COLO829 (cell line): ENCODE measurements at regions not wholly inside any gene's neighbourhood (a gene's known extent, or its start where the extent isn't known, plus 50 kb on each side); places are given as distances from the start of the nearest gene placed in this dataset.
A peak's percentile ranks its signal among the peaks of the same experiment; 100 is the strongest.

Source experiments
- DNase-seq: peaks from one replicate; pipeline ENCODE4 v3.0.0; 2012; ENCODE audit warnings: low spot score

DNA sequence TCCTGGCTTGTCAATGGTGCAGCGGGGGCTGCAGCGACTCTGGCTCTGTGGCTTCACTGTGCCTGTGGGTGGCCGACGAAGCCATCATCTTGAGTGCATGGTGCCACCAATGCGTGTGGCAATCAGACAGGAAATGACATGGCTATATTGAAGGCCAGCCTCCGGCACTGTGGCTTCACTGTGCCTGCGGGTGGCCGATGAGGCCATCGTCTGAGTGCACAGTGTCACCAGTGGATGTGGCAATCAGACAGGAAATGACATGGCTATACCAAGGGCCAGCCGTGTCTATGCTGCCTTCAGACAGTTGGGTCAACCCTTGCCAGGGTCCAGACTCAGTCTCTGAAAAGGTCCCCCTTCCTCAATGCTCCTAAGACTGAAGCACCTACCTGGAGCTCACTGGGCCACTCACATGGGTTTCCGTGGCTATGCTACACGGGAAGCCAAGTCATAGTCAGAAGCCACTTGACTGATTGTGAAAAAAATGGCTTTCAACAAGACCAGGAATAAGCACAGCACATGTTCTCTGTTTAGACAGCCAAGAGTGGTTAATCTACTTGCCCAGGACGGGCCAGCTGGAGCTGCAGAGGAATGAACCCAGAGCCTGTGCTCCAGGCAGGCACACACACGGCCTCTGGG lies 67.5 kb upstream of the S1PR3 start:
- no peak for DNase-seq

DNA sequence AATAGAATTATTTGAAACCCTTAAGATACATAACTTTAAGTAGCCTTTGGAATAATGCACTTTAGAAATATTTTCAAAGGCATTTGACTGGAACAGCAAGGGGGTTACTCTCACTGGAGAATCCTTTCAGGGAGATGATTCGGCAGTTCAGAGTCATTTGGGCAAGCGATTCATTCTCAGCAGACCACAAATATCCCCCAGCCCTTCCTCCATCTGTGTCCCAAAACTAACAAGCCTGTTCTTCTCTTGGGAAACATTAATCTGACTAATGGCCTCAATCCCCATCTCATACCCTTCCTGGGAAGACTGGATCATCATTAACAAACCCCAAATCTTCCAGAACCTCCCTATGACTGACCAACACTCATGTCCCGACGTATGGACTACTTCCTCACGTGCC lies 65.8 kb upstream of the S1PR3 start:
- no peak for DNase-seq

DNA sequence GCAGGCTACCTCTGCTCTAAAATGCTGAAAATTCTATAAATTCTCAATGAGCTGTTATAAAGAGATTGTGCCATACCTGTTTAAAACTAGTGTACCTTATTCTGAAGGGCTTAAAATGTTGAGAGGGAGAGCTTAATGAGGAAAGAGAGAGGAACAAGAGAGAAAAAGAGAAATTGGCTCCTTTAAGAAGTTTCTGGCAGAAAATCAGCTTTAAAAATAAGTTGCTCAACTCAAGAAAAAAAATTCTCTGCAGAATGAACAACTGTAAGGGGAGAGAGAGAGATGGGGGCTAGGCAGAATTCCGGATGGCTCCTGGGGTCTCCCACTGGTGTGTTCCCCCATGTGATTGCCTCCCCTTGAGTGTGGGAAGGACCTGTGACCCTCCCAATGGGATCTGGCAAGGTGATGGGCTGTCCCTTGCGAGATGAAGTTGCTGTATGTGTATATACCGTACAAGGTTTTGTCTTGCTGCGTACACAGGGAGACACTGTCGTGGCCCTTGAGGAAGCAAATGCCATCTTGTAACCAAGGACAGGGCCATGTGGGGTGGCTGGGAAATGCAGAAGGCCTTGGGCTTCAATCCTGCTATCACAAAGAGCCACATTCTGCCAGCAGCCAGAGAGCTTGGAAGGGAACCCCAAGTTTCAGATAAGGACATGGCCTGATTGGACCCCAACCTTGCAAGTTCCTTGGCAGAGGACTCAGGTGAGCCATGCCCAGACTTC lies 64.3 kb upstream of the S1PR3 start:
- DNase-seq: no peak

DNA sequence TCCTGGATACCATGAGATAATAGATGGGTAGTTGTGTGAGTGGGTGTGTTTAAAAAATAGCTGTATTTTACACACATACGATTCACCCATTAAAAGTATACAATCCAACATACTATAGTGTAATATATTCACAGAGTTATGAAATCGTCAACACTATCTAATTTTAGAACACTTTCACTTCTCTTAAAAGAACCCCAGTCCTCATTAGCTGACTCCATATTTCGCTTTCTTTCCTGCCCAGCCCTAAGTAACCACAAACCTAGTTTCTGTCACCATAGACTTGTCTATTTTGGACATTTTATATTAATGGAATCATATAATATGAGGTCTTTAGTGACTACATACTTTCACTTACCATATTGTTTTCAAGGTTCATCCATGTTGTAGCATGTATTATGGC lies 63.8 kb upstream of the S1PR3 start:
- no peak for DNase-seq

DNA sequence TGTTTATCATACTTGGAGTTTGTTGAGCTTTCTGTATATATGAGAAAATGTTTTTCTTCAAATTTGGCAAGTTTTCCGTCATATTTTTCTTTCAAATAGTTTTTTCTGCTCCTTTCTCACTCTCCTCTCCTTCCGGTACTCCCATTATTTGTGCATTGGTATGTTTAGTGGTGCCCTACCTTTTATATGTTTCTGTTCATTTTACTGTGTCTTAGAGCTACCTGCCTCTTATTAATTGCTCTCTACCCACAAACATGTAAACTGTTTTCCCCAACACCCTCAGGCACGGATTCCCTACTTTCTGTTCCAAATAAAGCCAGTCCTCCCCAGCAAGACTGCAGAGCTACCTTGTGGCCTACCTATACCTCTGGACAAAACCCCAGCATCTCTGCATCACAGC lies 60.6 kb upstream of the S1PR3 start:
- no peak for DNase-seq

DNA sequence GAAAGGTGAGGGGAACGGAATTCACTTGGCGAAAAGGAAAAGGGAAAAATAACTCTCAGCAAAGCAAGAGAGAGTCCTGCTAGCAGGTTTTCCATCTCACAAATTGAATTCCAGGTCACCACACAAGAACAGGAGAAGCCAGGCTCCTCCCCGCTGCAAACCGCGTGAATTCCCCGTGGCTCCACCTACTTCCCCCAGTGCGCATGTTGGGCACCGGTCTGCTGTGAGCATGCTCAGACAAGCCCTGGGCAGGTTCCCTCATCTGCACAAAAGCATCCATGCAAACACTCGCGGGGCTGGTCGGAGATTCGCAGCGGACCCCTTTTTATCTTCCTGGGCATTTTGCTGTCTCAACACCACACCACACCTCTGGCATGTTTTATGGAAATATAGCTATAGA lies 58.5 kb upstream of the S1PR3 start:
- DNase-seq: peak; percentile 50

DNA sequence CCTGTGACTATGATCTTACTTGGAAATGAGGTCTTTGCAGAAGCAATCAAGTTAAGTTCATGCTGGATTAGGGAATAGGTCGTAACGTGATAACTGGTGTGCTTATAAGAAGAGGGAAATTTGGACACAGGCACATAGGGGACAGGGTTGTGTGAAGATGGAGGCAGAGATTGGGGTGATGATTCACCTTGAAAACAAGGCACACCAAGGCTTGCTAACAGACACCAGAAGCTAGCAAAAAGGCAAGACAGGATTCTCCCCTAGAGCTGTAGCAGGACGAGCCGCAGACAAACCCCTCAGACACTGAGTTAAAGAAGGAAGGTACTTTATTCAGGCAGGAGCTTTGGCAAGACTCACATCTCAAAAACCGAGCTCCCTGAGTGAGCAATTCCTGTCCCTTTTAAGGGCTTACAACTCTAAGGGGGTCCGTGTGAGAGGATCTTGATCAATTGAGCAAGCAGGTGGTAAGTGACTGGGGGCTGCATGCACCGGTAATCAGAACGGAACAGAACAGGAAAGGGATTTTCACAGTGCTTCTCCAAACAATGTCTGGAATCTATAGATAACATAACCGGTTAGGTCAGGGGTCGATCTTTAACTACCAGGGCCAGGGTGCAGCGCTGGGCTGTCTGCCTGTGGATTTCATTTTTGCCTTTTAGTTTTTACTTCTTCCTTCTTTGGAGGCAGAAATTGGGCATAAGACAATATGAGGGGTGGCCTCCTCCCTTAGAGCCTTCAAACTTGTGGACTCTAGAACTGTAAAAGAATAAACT lies 57.5 kb upstream of the S1PR3 start:
- no peak for DNase-seq

DNA sequence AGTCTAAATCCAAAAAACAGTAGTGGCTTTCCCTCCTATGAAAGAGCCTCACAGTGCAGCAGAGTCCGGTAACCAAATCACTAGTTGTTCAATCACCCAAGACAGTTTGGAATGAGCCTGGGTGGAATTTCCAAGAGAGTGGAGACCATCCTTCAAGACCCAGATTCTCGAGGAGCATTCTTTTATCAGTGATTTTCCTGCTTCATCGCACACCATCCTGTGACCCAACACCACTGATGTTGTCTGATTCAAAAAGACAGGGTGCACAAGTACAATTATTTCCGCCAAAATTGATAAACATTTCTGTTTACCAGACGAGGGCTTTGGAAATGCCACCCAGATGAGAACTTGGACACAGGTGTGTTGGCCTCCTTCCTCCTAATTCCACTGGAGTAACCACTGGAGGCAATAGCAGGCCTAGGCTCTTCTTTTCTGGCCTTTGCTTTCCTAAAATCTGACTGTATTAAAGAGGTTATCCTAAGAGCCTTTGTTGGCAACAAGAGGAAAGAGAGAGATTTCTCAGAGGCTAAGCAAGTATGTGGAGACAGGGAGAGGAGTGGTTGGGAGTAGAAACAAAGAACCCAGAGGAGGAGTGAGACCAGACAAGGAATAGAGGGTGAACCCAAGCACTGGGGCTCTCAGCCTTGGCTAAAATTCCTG lies 56.3 kb upstream of the S1PR3 start:
- DNase-seq: no peak

DNA sequence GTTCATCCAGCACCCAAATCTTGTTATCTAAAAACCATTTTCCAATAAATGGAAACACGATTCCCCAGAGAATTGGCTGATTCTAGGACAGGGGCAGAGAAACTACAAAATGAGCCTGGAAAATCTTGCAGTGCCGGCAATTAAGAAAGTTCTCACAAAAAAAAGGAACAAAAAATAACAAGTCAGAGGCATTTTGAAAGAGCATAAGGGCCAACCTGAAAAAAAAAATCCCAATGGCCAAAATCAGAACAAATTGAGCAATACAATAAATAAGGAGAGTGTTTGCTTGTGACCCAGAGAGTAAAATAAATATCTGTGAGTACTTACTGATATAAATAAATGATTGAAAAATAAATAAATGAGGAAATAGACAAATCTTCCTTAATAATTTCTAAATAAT lies 55.1 kb upstream of the S1PR3 start:
- DNase-seq: no peak

DNA sequence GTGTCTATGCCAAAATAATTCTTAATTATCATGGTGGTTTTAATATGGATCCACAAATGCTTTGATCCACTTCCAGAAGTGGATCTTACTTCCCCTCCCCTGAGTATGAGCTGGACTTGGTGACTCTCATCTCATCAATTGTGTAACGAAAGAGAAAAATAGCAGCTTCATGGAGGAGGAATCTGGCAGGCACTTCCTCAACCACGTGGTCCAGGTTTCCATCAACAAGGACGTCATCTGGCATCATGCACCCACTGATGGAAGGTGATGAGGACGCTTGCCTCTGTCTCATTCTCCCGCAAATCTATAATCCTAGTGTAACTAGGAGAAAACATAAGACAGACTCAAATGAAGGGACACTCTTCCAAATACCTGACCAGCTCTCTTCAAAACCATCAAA lies 54.6 kb upstream of the S1PR3 start:
- no peak for DNase-seq

DNA sequence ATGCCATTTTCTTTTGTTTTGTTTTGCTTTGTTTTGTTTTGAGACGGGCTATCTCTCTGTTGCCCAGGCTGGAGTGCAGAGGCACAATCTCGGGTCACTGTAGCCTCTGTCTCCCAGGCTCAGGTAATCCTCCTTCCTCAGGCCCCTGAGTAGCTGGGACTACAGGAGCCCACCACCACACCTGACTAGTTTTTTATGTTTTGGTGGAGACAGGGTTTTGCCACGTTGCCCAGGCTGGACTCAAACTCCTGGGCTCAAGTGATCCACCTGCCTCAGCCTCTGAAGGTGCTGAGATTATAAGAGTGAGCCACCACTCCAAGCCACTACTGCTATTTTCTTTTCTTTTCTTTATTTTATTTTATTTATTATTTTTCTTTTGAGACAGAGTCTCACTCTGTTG lies 54.0 kb upstream of the S1PR3 start:
- no peak for DNase-seq

DNA sequence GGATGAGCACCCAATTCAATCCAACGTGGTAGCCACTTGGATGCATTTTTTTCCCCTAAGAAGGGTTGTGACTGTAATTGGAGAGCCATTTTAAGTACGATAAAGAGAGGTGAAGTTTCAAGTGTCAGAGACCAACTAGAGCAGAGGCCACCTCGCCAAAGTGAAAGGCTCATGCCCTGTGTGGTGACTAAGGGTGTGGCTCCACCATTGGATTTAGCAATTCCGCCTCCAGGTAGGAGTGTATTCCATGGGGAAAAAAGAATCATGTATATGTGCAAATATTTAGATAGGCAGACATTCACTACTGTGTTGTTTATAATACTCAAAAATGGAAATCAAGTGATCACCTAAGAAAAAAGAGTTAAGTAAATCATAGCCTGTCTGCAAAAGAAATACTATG lies 53.1 kb upstream of the S1PR3 start:
- no peak for DNase-seq
